Astrocyte of the cerebellum (primary cell): ENCODE measurements at regions not wholly inside any gene's neighbourhood (a gene's known extent, or its start where the extent isn't known, plus 50 kb on each side); places are given as distances from the start of the nearest gene placed in this dataset.

Experiments used
- DNase-seq: peaks from one replicate; pipeline ENCODE4 v3.0.0-alpha.2; 2011; ENCODE audit warnings: low read depth
- H3K4me3 ChIP-seq: 2 replicates; pipeline ENCODE4 v1.5.1; 2011; ENCODE audit warnings: mild to moderate bottlenecking, low read depth, low read length, moderate library complexity
- CTCF ChIP-seq: IDR thresholded peaks from 2 replicates; pipeline ENCODE4 v1.5.1; 2012; ENCODE audit warnings: low read length, low read depth, moderate library complexity, mild to moderate bottlenecking; ENCODE audit errors: missing control alignments
- in situ Hi-C: cut with HindIII; loops from 2 replicates; pipeline ENCODE4 v1.10.0; 2017; ENCODE audit warnings: low sequenced_read_pairs

- in situ Hi-C loops, result no loop called here
- no peak for DNase-seq
- no peak overlapping the region for H3K4me3 ChIP-seq
- TF ChIP-seq CTCF, result no peak
These were observed 69.8 kb upstream of the FHL2 start for GRCh38 chr2:105468582-105469042.

GRCh38 chr2:105464325-105464724 is 65.5 kb upstream of the FHL2 start:
- in situ Hi-C loops, result no loop called here
- no peak for DNase-seq
- no peak overlapping the region for H3K4me3 ChIP-seq
- no peak for TF ChIP-seq CTCF

- DNase-seq, result no peak
- H3K4me3 ChIP-seq, result no peak overlapping the region
- in situ Hi-C loops, result no loop called here
- no peak for TF ChIP-seq CTCF
These were observed 61.3 kb upstream of the FHL2 start for GRCh38 chr2:105460048-105460732.

GRCh38 chr2:105458076-105458475 is 59.2 kb upstream of the FHL2 start:
- in situ Hi-C loops, result no loop called here
- no peak overlapping the region for H3K4me3 ChIP-seq
- DNase-seq, result no peak
- no peak for TF ChIP-seq CTCF

GRCh38 chr2:105455488-105456003 is 56.7 kb upstream of the FHL2 start:
- H3K4me3 ChIP-seq, result no peak overlapping the region
- in situ Hi-C loops, result no loop called here
- peak; percentile 91 for DNase-seq
- no peak for TF ChIP-seq CTCF

- peak; percentile 71 for DNase-seq
These were observed 56.1 kb upstream of the FHL2 start for GRCh38 chr2:105454801-105455485.

More at GRCh38 chr2:105454801-105455485, 56.1 kb upstream of the FHL2 start:
- H3K4me3 ChIP-seq, result no peak overlapping the region
- TF ChIP-seq CTCF, result peak; percentile 74
- in situ Hi-C loops, result no loop called here
